ENCODE measurements at regions not wholly inside any gene's neighbourhood (a gene's known extent, or its start where the extent isn't known, plus 50 kb on each side); places are given as distances from the start of the nearest gene placed in this dataset.

- TF ChIP-seq POLR2A (IDR thresholded peaks at IDR 0.05) (no peak), CTCF (IDR thresholded peaks at IDR 0.05) (no peak)
Measured at GRCh38 chr22:47304191-47304831, 541.9 kb downstream of the TBC1D22A start.

Data from adrenal gland (tissue), 5 donors.